ENCODE measurements at regions not wholly inside any gene's neighbourhood (a gene's known extent, or its start where the extent isn't known, plus 50 kb on each side); places are given as distances from the start of the nearest gene placed in this dataset.
"Not testable (repeated sequence)": the region's sequence is repeated elsewhere in the genome, so short reads cannot be mapped to it uniquely, and the experiment has no call there.

DNA sequence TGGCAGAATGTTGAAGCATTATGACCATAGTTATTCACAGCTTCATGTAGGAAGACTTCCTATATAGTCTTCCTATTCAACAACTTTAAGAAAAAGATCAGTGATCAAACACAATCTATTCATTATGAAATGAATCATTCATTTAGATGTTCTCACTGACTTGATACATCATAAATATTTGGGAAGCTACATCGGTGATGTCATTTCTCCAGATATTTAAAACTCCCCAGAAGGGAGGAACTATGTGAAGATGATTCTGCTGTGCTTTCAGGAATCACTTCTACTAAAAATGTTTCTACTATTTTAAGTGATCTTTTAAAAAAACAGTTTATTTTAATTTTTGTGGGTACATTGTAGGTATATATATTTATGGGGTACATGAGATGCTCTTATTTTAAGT is 316.4 kb downstream of the BCAT1 start:
- Histone ChIP-seq H3K9ac (ENCODE audit: low read length in 2 of 2) (no peak overlapping the region), H3K36me3 (ENCODE audit: control insufficient read depth in 2 of 2, insufficient read depth in 2 of 2, low read length in 2 of 2) (no peaks in the 10 kb centered on the region), H3K27ac (ENCODE audit: low read length) (no peak overlapping the region), H3K4me3 (ENCODE audit: low read length in 2 of 2) (no peak overlapping the region), H3K4me1 (ENCODE audit: control insufficient read depth, insufficient read depth, low read length) (no peaks in the 10 kb centered on the region), H3K9me3 (ENCODE audit: control insufficient read depth in 2 of 2, low read length in 2 of 2) (no peaks in the 10 kb centered on the region), H3K27me3 (ENCODE audit: control insufficient read depth in 1 of 2, insufficient read depth in 2 of 2, low read length in 2 of 2) (no peaks in the 10 kb centered on the region)

DNA sequence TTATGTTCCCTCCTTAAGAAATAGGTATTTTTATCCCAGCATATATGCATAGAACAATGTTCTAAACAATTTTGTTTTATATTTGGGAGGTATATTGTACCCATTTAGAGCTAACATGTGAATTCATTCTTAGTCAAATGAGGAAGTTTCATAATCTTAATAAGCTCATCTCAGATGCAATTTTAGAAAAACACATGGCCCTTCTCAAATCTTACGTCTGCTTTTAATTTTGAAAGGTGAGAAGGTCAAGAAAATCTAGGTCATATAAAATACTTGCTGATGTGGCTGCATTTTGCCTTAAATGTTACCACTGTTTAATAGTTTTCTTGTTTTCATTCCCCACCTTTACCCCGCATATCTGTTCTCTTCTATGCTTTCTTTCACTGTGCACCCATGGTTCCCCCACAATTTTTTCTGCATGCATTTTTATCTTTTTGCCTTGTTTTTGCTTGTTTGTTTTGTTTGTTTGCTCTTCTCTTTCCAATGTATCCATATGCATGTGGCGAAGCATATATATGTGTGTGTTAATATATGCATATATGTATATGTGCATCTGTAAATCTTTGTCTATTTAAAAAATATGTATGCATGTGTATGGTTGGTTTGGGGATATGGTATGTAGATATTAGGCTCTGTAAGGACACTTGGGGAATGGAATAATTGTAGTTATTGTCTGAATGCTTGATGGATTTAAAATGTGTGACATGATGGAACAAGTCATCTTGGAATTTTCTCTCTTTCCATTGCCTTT is 317.1 kb downstream of the BCAT1 start:
- no peak overlapping the region for H3K4me3 ChIP-seq (ENCODE audit: low read length in 2 of 2)
- no peaks in the 10 kb centered on the region for H3K4me1 ChIP-seq (ENCODE audit: control insufficient read depth, insufficient read depth, low read length)
- no peaks in the 10 kb centered on the region for H3K27me3 ChIP-seq (ENCODE audit: control insufficient read depth in 1 of 2, insufficient read depth in 2 of 2, low read length in 2 of 2)
- H3K36me3 ChIP-seq (ENCODE audit: control insufficient read depth in 2 of 2, insufficient read depth in 2 of 2, low read length in 2 of 2), result no peaks in the 10 kb centered on the region
- H3K9me3 ChIP-seq (ENCODE audit: control insufficient read depth in 2 of 2, low read length in 2 of 2), result no peaks in the 10 kb centered on the region
- H3K27ac ChIP-seq (ENCODE audit: low read length), result no peak overlapping the region
- no peak overlapping the region for H3K9ac ChIP-seq (ENCODE audit: low read length in 2 of 2)

DNA sequence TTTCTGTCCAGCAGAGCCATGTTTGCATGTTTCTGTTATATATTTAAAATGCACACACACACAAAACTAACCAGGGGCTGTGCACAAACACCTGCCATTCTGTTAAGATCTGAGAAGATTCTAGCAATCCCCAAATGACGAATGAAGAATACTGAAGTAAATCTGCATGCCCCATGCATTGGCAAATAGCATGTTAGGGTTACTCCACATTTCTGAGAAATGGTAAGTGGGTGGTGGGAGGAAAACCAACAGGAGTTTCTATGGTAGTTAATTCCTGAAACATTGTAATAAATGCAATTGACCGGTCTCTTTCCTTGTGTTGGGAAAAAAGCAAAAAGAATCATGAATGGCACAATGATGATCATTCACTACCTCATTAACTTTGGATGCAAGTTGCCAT is 318.0 kb downstream of the BCAT1 start:
- Histone ChIP-seq H3K9me3 (ENCODE audit: control insufficient read depth in 2 of 2, low read length in 2 of 2) (no peaks in the 10 kb centered on the region), H3K27me3 (ENCODE audit: control insufficient read depth in 1 of 2, insufficient read depth in 2 of 2, low read length in 2 of 2) (no peaks in the 10 kb centered on the region), H3K27ac (ENCODE audit: low read length) (no peak overlapping the region), H3K4me3 (ENCODE audit: low read length in 2 of 2) (no peak overlapping the region), H3K9ac (ENCODE audit: low read length in 2 of 2) (no peak overlapping the region), H3K36me3 (ENCODE audit: control insufficient read depth in 2 of 2, insufficient read depth in 2 of 2, low read length in 2 of 2) (no peaks in the 10 kb centered on the region), H3K4me1 (ENCODE audit: control insufficient read depth, insufficient read depth, low read length) (no peaks in the 10 kb centered on the region)

DNA sequence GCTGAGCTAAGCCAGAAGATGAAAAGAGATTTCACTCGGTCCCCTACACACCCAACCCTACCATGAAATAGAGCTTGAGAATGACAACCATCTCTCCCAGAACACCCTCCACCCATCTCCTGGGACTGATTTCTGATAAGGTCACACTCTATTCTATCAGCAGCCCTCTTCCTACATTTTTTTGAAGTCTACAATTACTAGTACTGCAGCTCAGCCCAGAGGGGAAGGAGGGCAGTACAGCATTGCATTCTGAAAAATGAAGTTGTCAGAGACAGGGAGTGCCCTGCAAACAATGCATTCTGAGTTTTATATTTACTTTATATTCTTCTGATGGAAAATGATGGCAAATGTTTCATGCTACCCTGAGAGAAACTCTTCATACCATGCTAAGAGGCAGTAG is 318.5 kb downstream of the BCAT1 start:
- H3K36me3 ChIP-seq (ENCODE audit: control insufficient read depth in 2 of 2, insufficient read depth in 2 of 2, low read length in 2 of 2), result no peaks in the 10 kb centered on the region
- H3K9me3 ChIP-seq (ENCODE audit: control insufficient read depth in 2 of 2, low read length in 2 of 2), result no peaks in the 10 kb centered on the region
- no peaks in the 10 kb centered on the region for H3K4me1 ChIP-seq (ENCODE audit: control insufficient read depth, insufficient read depth, low read length)
- H3K9ac ChIP-seq (ENCODE audit: low read length in 2 of 2), result no peak overlapping the region
- no peak overlapping the region for H3K27ac ChIP-seq (ENCODE audit: low read length)
- H3K4me3 ChIP-seq (ENCODE audit: low read length in 2 of 2), result no peak overlapping the region
- no peaks in the 10 kb centered on the region for H3K27me3 ChIP-seq (ENCODE audit: control insufficient read depth in 1 of 2, insufficient read depth in 2 of 2, low read length in 2 of 2)

DNA sequence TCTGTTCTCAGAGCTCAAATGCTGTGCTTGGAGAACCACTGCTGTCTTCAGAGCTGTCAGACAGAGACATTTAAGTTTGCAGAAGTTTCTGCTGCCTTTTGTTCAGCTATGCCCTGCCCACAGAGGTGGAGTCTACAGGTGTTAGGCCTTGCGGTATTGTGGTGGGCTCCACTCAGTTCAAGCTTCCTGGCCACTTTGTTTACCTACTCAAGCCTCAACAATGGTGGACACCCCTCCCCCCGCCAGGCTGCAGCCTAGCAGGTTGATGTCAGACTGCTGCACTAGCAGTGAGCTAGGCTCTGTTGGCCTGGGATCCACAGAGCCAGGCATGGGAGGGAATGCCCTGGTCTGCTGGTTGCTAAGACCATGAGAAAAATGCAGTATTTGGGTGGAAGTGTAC is 323.8 kb downstream of the BCAT1 start:
- Histone ChIP-seq H3K9me3 (ENCODE audit: control insufficient read depth in 2 of 2, low read length in 2 of 2) (no peaks in the 10 kb centered on the region), H3K4me3 (ENCODE audit: low read length in 2 of 2) (no peak overlapping the region), H3K27me3 (ENCODE audit: control insufficient read depth in 1 of 2, insufficient read depth in 2 of 2, low read length in 2 of 2) (peaks cover 0 to 3% of the 10 kb centered on the region in 2 donors), H3K9ac (ENCODE audit: low read length in 2 of 2) (no peak overlapping the region), H3K36me3 (ENCODE audit: control insufficient read depth in 2 of 2, insufficient read depth in 2 of 2, low read length in 2 of 2) (no peaks in the 10 kb centered on the region), H3K27ac (ENCODE audit: low read length) (no peak overlapping the region), H3K4me1 (ENCODE audit: control insufficient read depth, insufficient read depth, low read length) (no peaks in the 10 kb centered on the region)

DNA sequence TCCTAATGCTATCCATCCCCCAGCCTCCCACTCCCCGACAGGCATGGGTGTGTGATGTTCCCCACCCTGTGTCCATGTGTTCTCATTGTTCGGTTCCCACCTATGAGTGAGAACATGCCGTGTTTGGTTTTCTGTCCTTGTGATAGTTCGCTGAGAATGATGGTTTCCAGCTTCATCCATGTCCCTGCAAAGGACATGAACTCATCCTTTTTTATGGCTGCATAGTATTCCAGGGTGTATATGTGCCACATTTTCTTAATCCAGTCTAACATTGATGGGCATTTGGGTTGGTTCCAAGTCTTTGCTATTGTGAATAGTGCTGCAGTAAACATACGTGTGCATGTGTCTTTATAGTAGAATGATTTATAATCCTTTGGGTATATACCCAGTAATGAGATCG is 328.9 kb downstream of the BCAT1 start:
- H3K27me3 ChIP-seq (ENCODE audit: control insufficient read depth in 1 of 2, insufficient read depth in 2 of 2, low read length in 2 of 2); H3K4me3 ChIP-seq (ENCODE audit: low read length in 2 of 2); H3K9ac ChIP-seq (ENCODE audit: low read length in 2 of 2); H3K27ac ChIP-seq (ENCODE audit: low read length); H3K36me3 ChIP-seq (ENCODE audit: control insufficient read depth in 2 of 2, insufficient read depth in 2 of 2, low read length in 2 of 2); H3K9me3 ChIP-seq (ENCODE audit: control insufficient read depth in 2 of 2, low read length in 2 of 2); H3K4me1 ChIP-seq (ENCODE audit: control insufficient read depth, insufficient read depth, low read length): not testable (repeated sequence)

DNA sequence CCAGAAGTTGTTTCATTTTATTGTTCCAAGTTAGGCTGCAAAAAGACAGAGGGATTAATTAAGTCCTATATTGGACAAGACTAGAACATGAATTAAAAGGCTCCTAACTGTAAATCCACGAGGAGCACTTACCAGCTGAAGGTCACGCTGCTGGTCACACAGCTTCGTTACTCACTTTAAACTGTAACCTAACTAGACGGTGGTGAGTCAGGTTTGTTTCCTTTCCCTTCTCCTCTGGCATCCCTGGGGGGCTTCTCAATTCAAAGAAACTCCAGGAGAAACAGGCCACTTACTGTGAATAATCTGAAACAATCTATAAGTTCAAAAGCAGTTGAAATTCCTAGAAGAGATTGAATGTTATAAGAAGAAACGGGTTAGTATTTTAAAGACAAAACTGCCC is 331.4 kb downstream of the BCAT1 start:
- no peaks in the 10 kb centered on the region for H3K36me3 ChIP-seq (ENCODE audit: control insufficient read depth in 2 of 2, insufficient read depth in 2 of 2, low read length in 2 of 2)
- no peak overlapping the region for H3K4me3 ChIP-seq (ENCODE audit: low read length in 2 of 2)
- no peak overlapping the region for H3K27ac ChIP-seq (ENCODE audit: low read length)
- no peaks in the 10 kb centered on the region for H3K27me3 ChIP-seq (ENCODE audit: control insufficient read depth in 1 of 2, insufficient read depth in 2 of 2, low read length in 2 of 2)
- no peaks in the 10 kb centered on the region for H3K4me1 ChIP-seq (ENCODE audit: control insufficient read depth, insufficient read depth, low read length)
- H3K9me3 ChIP-seq (ENCODE audit: control insufficient read depth in 2 of 2, low read length in 2 of 2), result peaks cover 0 to 4% of the 10 kb centered on the region in 2 donors
- H3K9ac ChIP-seq (ENCODE audit: low read length in 2 of 2), result no peak overlapping the region

DNA sequence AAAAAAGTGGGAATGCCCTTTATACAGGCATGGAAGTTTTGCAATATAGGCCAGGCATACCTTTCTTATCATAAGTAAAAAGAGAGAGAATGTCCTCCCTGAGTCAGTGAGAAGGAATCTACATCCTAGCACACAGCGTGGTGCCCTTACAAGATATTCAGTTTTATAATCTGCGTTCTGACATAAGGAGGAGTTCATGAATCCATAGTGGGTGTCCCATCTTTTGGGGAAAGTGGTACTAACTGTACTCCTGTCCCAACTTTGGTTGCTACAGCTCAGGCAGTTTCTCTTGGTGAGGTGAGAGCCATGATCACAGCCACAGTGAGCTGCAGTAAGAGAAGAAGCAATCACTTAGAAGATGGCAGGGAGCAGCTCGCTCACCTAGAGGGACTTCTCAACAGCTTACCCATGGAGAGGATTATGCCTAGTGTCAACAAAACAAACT is 332.9 kb downstream of the BCAT1 start:
- Histone ChIP-seq H3K4me1 (ENCODE audit: control insufficient read depth, insufficient read depth, low read length) (no peaks in the 10 kb centered on the region), H3K4me3 (ENCODE audit: low read length in 2 of 2) (no peak overlapping the region), H3K9me3 (ENCODE audit: control insufficient read depth in 2 of 2, low read length in 2 of 2) (peaks cover 0 to 5% of the 10 kb centered on the region in 2 donors), H3K9ac (ENCODE audit: low read length in 2 of 2) (no peak overlapping the region), H3K27me3 (ENCODE audit: control insufficient read depth in 1 of 2, insufficient read depth in 2 of 2, low read length in 2 of 2) (no peaks in the 10 kb centered on the region), H3K27ac (ENCODE audit: low read length) (no peak overlapping the region), H3K36me3 (ENCODE audit: control insufficient read depth in 2 of 2, insufficient read depth in 2 of 2, low read length in 2 of 2) (no peaks in the 10 kb centered on the region)

DNA sequence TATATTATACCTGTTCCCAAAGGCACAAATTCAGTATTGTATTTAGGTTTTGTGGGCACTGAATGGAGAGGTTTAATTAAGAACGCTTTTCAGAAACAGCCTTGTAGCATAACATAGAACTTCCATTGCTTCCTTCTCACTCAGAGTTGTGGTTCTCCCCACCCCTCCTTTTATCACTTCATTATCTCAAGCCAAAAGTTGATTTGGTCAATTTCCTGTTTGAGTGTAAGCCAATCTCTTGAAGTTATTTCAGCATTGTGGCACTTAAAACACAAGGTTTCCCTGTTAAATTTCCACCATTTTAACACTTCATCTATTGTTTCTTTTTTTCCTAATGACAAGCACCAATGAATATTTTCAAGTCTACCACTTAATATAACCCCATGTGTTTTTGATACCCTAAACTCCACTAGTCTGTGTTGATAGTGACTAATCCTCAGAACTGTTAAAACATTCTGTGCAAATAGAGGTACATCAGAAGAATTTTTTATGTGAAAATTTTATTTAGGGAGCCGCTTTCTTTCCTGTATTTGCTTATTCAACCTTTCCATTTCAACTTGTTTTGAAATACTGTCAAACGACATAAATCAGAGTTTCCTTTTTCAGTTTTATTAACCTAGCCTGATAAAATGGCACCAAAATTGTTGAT is 340.1 kb downstream of the BCAT1 start:
- no peaks in the 10 kb centered on the region for H3K4me1 ChIP-seq (ENCODE audit: control insufficient read depth, insufficient read depth, low read length)
- H3K27ac ChIP-seq (ENCODE audit: low read length), result no peak overlapping the region
- H3K36me3 ChIP-seq (ENCODE audit: control insufficient read depth in 2 of 2, insufficient read depth in 2 of 2, low read length in 2 of 2), result no peaks in the 10 kb centered on the region
- no peak overlapping the region for H3K4me3 ChIP-seq (ENCODE audit: low read length in 2 of 2)
- H3K9ac ChIP-seq (ENCODE audit: low read length in 2 of 2), result no peak overlapping the region
- H3K27me3 ChIP-seq (ENCODE audit: control insufficient read depth in 1 of 2, insufficient read depth in 2 of 2, low read length in 2 of 2), result no peaks in the 10 kb centered on the region
- peaks cover 0 to 5% of the 10 kb centered on the region in 2 donors for H3K9me3 ChIP-seq (ENCODE audit: control insufficient read depth in 2 of 2, low read length in 2 of 2)

DNA sequence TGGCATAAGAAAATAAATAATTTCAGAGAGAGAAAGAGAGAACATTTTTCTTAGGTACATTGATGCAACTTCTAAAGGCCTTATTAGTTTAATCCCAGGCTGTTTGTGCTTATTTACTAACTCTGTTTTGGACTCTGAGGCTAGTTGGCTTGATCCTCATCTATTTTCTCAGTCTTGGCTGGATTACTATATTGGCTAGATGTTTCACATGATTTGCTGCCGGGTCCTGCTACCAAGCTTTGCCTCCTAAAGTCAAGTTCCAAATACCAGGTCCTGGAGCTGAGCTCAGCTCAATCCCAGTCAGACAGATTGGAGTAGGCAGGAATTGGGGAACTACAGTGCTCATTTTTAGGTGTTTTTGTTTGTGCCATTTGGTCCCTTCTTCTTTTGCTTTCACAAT is 340.8 kb downstream of the BCAT1 start:
- Histone ChIP-seq H3K27me3 (ENCODE audit: control insufficient read depth in 1 of 2, insufficient read depth in 2 of 2, low read length in 2 of 2) (no peaks in the 10 kb centered on the region), H3K4me1 (ENCODE audit: control insufficient read depth, insufficient read depth, low read length) (no peaks in the 10 kb centered on the region), H3K36me3 (ENCODE audit: control insufficient read depth in 2 of 2, insufficient read depth in 2 of 2, low read length in 2 of 2) (no peaks in the 10 kb centered on the region), H3K9ac (ENCODE audit: low read length in 2 of 2) (no peak overlapping the region), H3K27ac (ENCODE audit: low read length) (no peak overlapping the region), H3K9me3 (ENCODE audit: control insufficient read depth in 2 of 2, low read length in 2 of 2) (peaks cover 0 to 5% of the 10 kb centered on the region in 2 donors), H3K4me3 (ENCODE audit: low read length in 2 of 2) (no peak overlapping the region)

DNA sequence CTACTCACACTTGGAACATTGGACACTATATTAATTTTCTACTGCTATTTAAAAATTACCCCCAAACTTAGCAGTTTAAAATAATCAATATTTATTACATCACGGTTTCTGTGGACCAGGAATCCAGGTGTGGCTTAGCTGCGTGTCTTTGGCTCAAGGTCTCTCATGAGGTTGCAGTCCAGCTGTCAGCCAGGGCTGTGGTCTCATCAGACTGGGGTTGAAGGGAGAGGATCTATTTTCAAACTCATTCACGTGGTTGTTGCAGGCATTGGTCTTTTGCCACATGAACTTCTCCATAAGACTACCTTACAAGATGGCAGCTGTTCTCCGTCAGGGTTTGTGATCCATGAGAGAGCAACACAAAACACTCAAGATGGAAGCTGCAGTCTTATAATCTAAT is 343.0 kb downstream of the BCAT1 start:
- no peak overlapping the region for H3K9ac ChIP-seq (ENCODE audit: low read length in 2 of 2)
- no peaks in the 10 kb centered on the region for H3K4me1 ChIP-seq (ENCODE audit: control insufficient read depth, insufficient read depth, low read length)

More for the DNA sequence above, 343.0 kb downstream of the BCAT1 start:
- no peak overlapping the region for H3K27ac ChIP-seq (ENCODE audit: low read length)
- H3K27me3 ChIP-seq (ENCODE audit: control insufficient read depth in 1 of 2, insufficient read depth in 2 of 2, low read length in 2 of 2), result no peaks in the 10 kb centered on the region
- no peak overlapping the region for H3K4me3 ChIP-seq (ENCODE audit: low read length in 2 of 2)
- no peaks in the 10 kb centered on the region for H3K9me3 ChIP-seq (ENCODE audit: control insufficient read depth in 2 of 2, low read length in 2 of 2)
- H3K36me3 ChIP-seq (ENCODE audit: control insufficient read depth in 2 of 2, insufficient read depth in 2 of 2, low read length in 2 of 2), result no peaks in the 10 kb centered on the region
